Kidney (tissue), 13 donors: ENCODE measurements at regions not wholly inside any gene's neighbourhood (a gene's known extent, or its start where the extent isn't known, plus 50 kb on each side); places are given as distances from the start of the nearest gene placed in this dataset.

ENCODE experiments used
- DNase-seq, 5 donors: peaks; one replicate each; pipeline ENCODE4 v3.0.0-alpha.2; 2013 to 2020
- FAIRE-seq: peaks from 2 replicates; lab custom pipeline; 2012; peaks lifted over from hg19 to GRCh38; lab: Jason Lieb, UNC
- H3K27ac ChIP-seq, 2 donors: one replicate each; pipeline ENCODE4 v1.7.0; 2013; ENCODE audit warnings: low read depth in 2 of 2, low read length in 2 of 2, inconsistent platforms in 1 of 2
- H3K27me3 ChIP-seq: one replicate; pipeline ENCODE4 v1.7.1; 2013; ENCODE audit warnings: low read length, inconsistent platforms; ENCODE audit not compliant: control insufficient read depth, insufficient read depth
- H3K36me3 ChIP-seq, 3 donors: one replicate each; pipeline versions ENCODE4 v1.7.0 to v1.7.1; 2013; ENCODE audit warnings: low read length in 3 of 3, control low read depth in 1 of 3, inconsistent platforms in 1 of 3; ENCODE audit not compliant: insufficient read depth in 3 of 3, control insufficient read depth in 2 of 3
- H3K4me1 ChIP-seq, 3 donors: one replicate each; pipeline versions ENCODE4 v1.7.0 to v1.7.1; 2013; ENCODE audit warnings: low read length in 3 of 3, inconsistent platforms in 1 of 3, low read depth in 1 of 3; ENCODE audit not compliant: control insufficient read depth in 2 of 3, insufficient read depth in 2 of 3
- H3K4me3 ChIP-seq, 3 donors: one replicate each; pipeline versions ENCODE4 v1.7.0 to v1.8.1; 2013; ENCODE audit warnings: low read length in 3 of 3, control low read depth in 1 of 3, inconsistent platforms in 1 of 3
- H3K9ac ChIP-seq, 3 donors: one replicate each; pipeline versions ENCODE4 v1.7.0 to v1.7.1; 2013; ENCODE audit warnings: low read length in 3 of 3, control low read depth in 1 of 3, inconsistent platforms in 1 of 3
- H3K9me3 ChIP-seq, 3 donors: one replicate each; pipeline versions ENCODE4 v1.7.0 to v1.7.1; 2013; ENCODE audit warnings: low read length in 3 of 3, control low read depth in 1 of 3, inconsistent platforms in 1 of 3; ENCODE audit not compliant: control insufficient read depth in 2 of 3, insufficient read depth in 1 of 3
- CTCF ChIP-seq: IDR thresholded peaks from 3 replicates; pipeline ENCODE4 v1.5.1; 2012; ENCODE audit warnings: mild to moderate bottlenecking, moderate library complexity, borderline replicate concordance; ENCODE audit not compliant: insufficient read depth; ENCODE audit errors: extremely low read depth
- intact Hi-C: fragments of 100-400 bp; cut with DNase I; formaldehyde crosslinking; loops from one replicate; pipeline ENCODE4 v1.11.1; 2022
- donor health status: control.
- donor health status: control.
- donor health status: control.
- donor health status: control.
- donor health status: control.
- donor health status: DM: yes; HTN: yes; CAD: no.
- donor health status: Normal renal cell carcinoma (clear cell type).

DNA sequence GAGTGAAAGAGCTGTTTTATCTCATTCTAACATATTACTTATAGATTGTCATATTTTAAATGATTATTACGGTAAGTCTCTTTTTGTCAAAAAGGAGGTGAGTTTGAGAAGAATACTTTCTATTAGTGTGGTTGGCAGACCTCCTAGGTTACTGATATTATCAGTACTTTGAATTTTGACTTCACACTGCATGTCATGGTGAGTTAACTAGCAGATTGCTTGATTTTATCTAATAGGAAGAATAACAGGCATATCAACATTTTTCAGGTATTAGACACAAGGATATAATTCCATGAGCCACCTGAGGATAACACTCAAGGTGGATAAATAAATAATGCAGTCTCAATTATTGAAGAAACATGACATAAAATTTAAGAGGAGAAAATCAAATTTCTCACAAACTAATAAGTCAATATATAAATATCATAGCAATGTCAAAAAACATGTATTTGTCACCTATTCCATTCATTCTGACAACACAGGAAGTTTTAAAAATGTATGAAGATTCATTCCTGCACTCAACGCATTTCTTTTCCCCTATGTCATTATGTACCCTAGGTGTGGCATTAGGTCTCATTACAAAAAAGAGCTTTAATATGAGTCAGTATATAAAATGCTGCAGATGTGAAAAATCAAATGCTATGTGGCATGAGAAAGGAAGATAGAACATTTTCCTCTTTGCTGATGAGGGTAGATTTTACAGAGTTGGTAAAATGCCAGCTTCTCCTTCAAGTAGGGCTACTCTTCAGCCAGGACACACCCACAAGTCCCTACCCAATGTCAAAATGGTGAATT lies 1621.6 kb downstream of the REEP3 start:
- Histone ChIP-seq H3K27me3 (no peaks in the 10 kb centered on the region), H3K4me3 (no peak overlapping the region), H3K36me3 (no peaks in the 10 kb centered on the region), H3K9me3 (no peaks in the 10 kb centered on the region), H3K9ac (no peak overlapping the region), H3K27ac (no peak overlapping the region), H3K4me1 (no peaks in the 10 kb centered on the region)
- intact Hi-C loops, result no loop called here
- TF ChIP-seq CTCF, result no peak
- DNase-seq (no peak), FAIRE-seq (no peak)

DNA sequence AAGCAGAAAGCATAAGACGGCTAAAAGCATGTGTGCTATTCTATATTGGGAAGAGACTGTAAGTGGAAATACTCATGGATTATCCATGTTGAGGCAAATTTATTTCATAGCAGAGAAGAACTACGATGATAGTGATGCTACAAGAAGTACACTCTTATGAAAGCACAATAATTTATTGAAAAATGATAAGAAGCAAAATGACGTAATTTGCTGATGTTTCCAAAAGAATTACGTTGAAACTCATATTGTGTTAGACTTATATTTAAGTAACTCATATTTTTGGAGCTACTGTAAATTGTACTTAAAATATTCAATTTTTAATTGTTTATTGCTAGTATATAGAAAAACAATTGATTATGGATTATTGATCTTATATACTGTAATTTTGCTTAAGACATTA lies 1622.5 kb downstream of the REEP3 start:
- intact Hi-C loops, result no loop called here
- DNase-seq, result no peak
- Histone ChIP-seq H3K9me3 (no peaks in the 10 kb centered on the region), H3K27me3 (no peaks in the 10 kb centered on the region), H3K9ac (no peak overlapping the region), H3K4me1 (no peaks in the 10 kb centered on the region), H3K4me3 (no peak overlapping the region), H3K27ac (no peak overlapping the region), H3K36me3 (no peaks in the 10 kb centered on the region)
- no peak for TF ChIP-seq CTCF
- FAIRE-seq, result no peak

GRCh38 chr10:65149878-65150277 lies 1628.7 kb downstream of the REEP3 start:
- no peaks in the 10 kb centered on the region for H3K9me3 ChIP-seq
- H3K4me1 ChIP-seq, result no peaks in the 10 kb centered on the region
- H3K9ac ChIP-seq, result no peak overlapping the region
- no peak overlapping the region for H3K4me3 ChIP-seq
- no peak for FAIRE-seq
- no peaks in the 10 kb centered on the region for H3K36me3 ChIP-seq
- TF ChIP-seq CTCF, result no peak
- no peak for DNase-seq
- intact Hi-C loops, result no loop called here
- H3K27me3 ChIP-seq, result no peaks in the 10 kb centered on the region
- no peak overlapping the region for H3K27ac ChIP-seq
